Coronary artery (tissue), 2 donors: ENCODE measurements at regions not wholly inside any gene's neighbourhood (a gene's known extent, or its start where the extent isn't known, plus 50 kb on each side); places are given as distances from the start of the nearest gene placed in this dataset.
"Not testable (repeated sequence)": the region's sequence is repeated elsewhere in the genome, so short reads cannot be mapped to it uniquely, and the experiment has no call there.

Experiments
- DNase-seq: peaks from one replicate; pipeline ENCODE4 v3.0.0-alpha.2; 2017; ENCODE audit warnings: low spot score
- H3K27ac ChIP-seq, 2 donors: fragments of 200-600 bp; sonication (generic); one replicate each; pipeline ENCODE4 v1.5.1; 2016 to 2019
- H3K4me3 ChIP-seq: fragments of 200-600 bp; sonication (generic); 2 replicates; pipeline ENCODE4 v1.5.1; 2016; ENCODE audit warnings: mild to moderate bottlenecking, moderate library complexity
- CTCF ChIP-seq: fragments of 200-600 bp; sonication (generic); IDR thresholded peaks from one replicate; pipeline ENCODE4 v1.5.1; 2019; ENCODE audit warnings: antibody characterized with exemption

- Histone ChIP-seq H3K27ac (no peak overlapping the region), H3K4me3 (no peak overlapping the region)
- TF ChIP-seq CTCF: no peak
- no peak for DNase-seq
Measured at GRCh38 chr5:4613440-4613839, 526.7 kb upstream of the ADAMTS16 start.

- H3K4me3 ChIP-seq: no peak overlapping the region
- no peak overlapping the region for H3K27ac ChIP-seq
- no peak for TF ChIP-seq CTCF
- DNase-seq: no peak
Measured at GRCh38 chr5:4614088-4614487, 526.0 kb upstream of the ADAMTS16 start.

GRCh38 chr5:4615369-4615768 is 524.8 kb upstream of the ADAMTS16 start:
- H3K4me3 ChIP-seq, DNase-seq, H3K27ac ChIP-seq: not testable (repeated sequence)

- no peak for TF ChIP-seq CTCF
- no peak for DNase-seq
- no peak overlapping the region for H3K4me3 ChIP-seq
- H3K27ac ChIP-seq: no peak overlapping the region
Measured at GRCh38 chr5:4625206-4625896, 514.8 kb upstream of the ADAMTS16 start.

- Histone ChIP-seq H3K4me3 (no peak overlapping the region), H3K27ac (no peak overlapping the region)
- TF ChIP-seq CTCF: no peak
- DNase-seq: no peak
Measured at GRCh38 chr5:4627131-4627530, 513.0 kb upstream of the ADAMTS16 start.

GRCh38 chr5:4627929-4628328 is 512.2 kb upstream of the ADAMTS16 start:
- no peak overlapping the region for H3K4me3 ChIP-seq
- no peak overlapping the region for H3K27ac ChIP-seq
- no peak for DNase-seq
- no peak for TF ChIP-seq CTCF

- no peak for DNase-seq
- Histone ChIP-seq H3K27ac (no peak overlapping the region), H3K4me3 (no peak overlapping the region)
- no peak for TF ChIP-seq CTCF
Measured at GRCh38 chr5:4628645-4629385, 511.3 kb upstream of the ADAMTS16 start.
